VCaP (cell line): ENCODE measurements at regions not wholly inside any gene's neighbourhood (a gene's known extent, or its start where the extent isn't known, plus 50 kb on each side); places are given as distances from the start of the nearest gene placed in this dataset.

Source experiments
- H3K27ac ChIP-seq: fragments of 450-650 bp; 2 replicates; pipeline ENCODE4 v1.5.1; 2017
- CTCF ChIP-seq: fragments of 450-650 bp; conservative IDR thresholded peaks from 2 replicates; pipeline ENCODE4 v1.5.1; 2017; ENCODE audit warnings: mild to moderate bottlenecking, moderate library complexity

DNA sequence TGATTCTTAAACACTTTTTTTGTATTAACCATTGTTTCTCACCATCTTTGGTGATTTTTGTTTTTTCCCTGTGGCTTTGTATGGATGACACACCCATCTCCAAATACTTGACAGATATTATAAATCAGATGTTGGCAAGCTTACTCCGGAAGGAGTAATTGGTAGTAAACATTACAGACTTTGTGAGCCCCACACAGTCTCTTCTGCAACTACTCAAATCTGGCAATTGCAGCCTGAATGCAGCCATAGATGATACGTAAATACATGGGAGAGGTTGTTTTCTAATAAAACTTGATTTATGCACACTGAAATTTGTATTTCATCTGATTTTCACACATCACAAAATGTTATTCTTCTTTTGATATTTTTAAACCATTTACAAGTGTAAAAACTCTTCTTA, 331.5 kb downstream of the ARPP21 start:
- TF ChIP-seq CTCF, result no peak
- no peak overlapping the region for H3K27ac ChIP-seq

- TF ChIP-seq CTCF, result no peak
- H3K27ac ChIP-seq, result no peak overlapping the region
Observed at GRCh38 chr3:35971686-35972085, 332.4 kb downstream of the ARPP21 start.

- no peak for TF ChIP-seq CTCF
Observed at GRCh38 chr3:35974872-35975271, 335.5 kb downstream of the ARPP21 start.

GRCh38 chr3:35986161-35986560, 346.8 kb downstream of the ARPP21 start:
- no peak overlapping the region for H3K27ac ChIP-seq
- no peak for TF ChIP-seq CTCF

More at GRCh38 chr3:35974872-35975271, 335.5 kb downstream of the ARPP21 start:
- H3K27ac ChIP-seq, result no peak overlapping the region

- no peak overlapping the region for H3K27ac ChIP-seq
- no peak for TF ChIP-seq CTCF
Observed at GRCh38 chr3:35987386-35987785, 348.1 kb downstream of the ARPP21 start.

GRCh38 chr3:35992041-35992440, 352.7 kb downstream of the ARPP21 start:
- H3K27ac ChIP-seq, result no peak overlapping the region
- no peak for TF ChIP-seq CTCF

GRCh38 chr3:36011791-36012190, 368.5 kb upstream of the STAC start:
- H3K27ac ChIP-seq, result no peak overlapping the region
- no peak for TF ChIP-seq CTCF

GRCh38 chr3:36013425-36013824, 366.9 kb upstream of the STAC start:
- no peak overlapping the region for H3K27ac ChIP-seq
- TF ChIP-seq CTCF, result no peak
